H9 (cell line): ENCODE measurements at regions not wholly inside any gene's neighbourhood (a gene's known extent, or its start where the extent isn't known, plus 50 kb on each side); places are given as distances from the start of the nearest gene placed in this dataset.

Experiments
- DNase-seq: peaks from one replicate; pipeline ENCODE4 v3.0.0-alpha.2; 2017
- H2AFZ ChIP-seq: one replicate; pipeline ENCODE4 v1.6.1; 2013; ENCODE audit warnings: mild to moderate bottlenecking, low read length, control low read depth, moderate library complexity
- H2AK5ac ChIP-seq: 2 replicates; pipeline ENCODE4 v1.6.1; 2013; ENCODE audit warnings: low read length, control low read depth, mixed read lengths; ENCODE audit not compliant: insufficient read length
- H2BK120ac ChIP-seq: one replicate; pipeline ENCODE4 v1.6.1; 2013; ENCODE audit warnings: low read depth, mild to moderate bottlenecking, low read length, control low read depth, inconsistent platforms; ENCODE audit not compliant: poor library complexity, severe bottlenecking
- H2BK12ac ChIP-seq: 2 replicates; pipeline ENCODE4 v1.6.1; 2013; ENCODE audit warnings: low read length, control low read depth, mixed read lengths, low read depth; ENCODE audit not compliant: insufficient read length
- H2BK15ac ChIP-seq: 2 replicates; pipeline ENCODE4 v1.6.1; 2013; ENCODE audit warnings: low read depth, low read length, control low read depth
- H2BK20ac ChIP-seq: one replicate; pipeline ENCODE4 v1.6.1; 2013; ENCODE audit warnings: low read depth, mild to moderate bottlenecking, low read length, control low read depth, inconsistent platforms; ENCODE audit not compliant: poor library complexity, severe bottlenecking
- H2BK5ac ChIP-seq: 2 replicates; pipeline ENCODE4 v1.6.1; 2013; ENCODE audit warnings: low read length, control low read depth, mixed read lengths; ENCODE audit not compliant: insufficient read length
- H3K14ac ChIP-seq: 2 replicates; pipeline ENCODE4 v1.6.1; 2013; ENCODE audit warnings: low read length, control low read depth; ENCODE audit not compliant: insufficient read depth
- H3K18ac ChIP-seq: 2 replicates; pipeline ENCODE4 v1.6.1; 2013; ENCODE audit warnings: low read depth, mild to moderate bottlenecking, mixed read lengths, low read length, control low read depth; ENCODE audit not compliant: insufficient read length
- H3K23ac ChIP-seq: 2 replicates; pipeline ENCODE4 v1.6.1; 2013; ENCODE audit warnings: low read length, control low read depth, mixed read lengths, low read depth; ENCODE audit not compliant: insufficient read length
- H3K23me2 ChIP-seq: 2 replicates; pipeline ENCODE4 v1.6.1; 2013; ENCODE audit warnings: low read depth, mild to moderate bottlenecking, mixed read lengths, low read length, control low read depth; ENCODE audit not compliant: insufficient read length, poor library complexity, severe bottlenecking
- H3K27ac ChIP-seq: 2 replicates; pipeline ENCODE4 v1.5.1; 2013; ENCODE audit warnings: low read length, control low read depth, mixed read lengths, low read depth; ENCODE audit not compliant: insufficient read length
- H3K27me3 ChIP-seq: 2 replicates; pipeline ENCODE4 v1.6.1; 2013; ENCODE audit warnings: low read length, control low read depth, inconsistent platforms; ENCODE audit not compliant: insufficient read depth
- H3K4ac ChIP-seq: 2 replicates; pipeline ENCODE4 v1.6.1; 2013; ENCODE audit warnings: low read depth, mild to moderate bottlenecking, control low read depth, inconsistent platforms, low read length, moderate library complexity
- H3K4me1 ChIP-seq: 2 replicates; pipeline ENCODE4 v1.6.1; 2013; ENCODE audit warnings: low read length, control low read depth, inconsistent platforms; ENCODE audit not compliant: insufficient read depth
- H3K4me2 ChIP-seq: 2 replicates; pipeline ENCODE4 v1.6.1; 2013; ENCODE audit warnings: low read length, control low read depth, mixed read lengths; ENCODE audit not compliant: insufficient read length, insufficient read depth
- H3K56ac ChIP-seq: 2 replicates; pipeline ENCODE4 v1.6.1; 2013; ENCODE audit warnings: low read depth, mild to moderate bottlenecking, mixed read lengths, low read length, control low read depth; ENCODE audit not compliant: insufficient read length
- H3K79me1 ChIP-seq: 2 replicates; pipeline ENCODE4 v1.6.1; 2013; ENCODE audit warnings: low read depth, mild to moderate bottlenecking, moderate library complexity, low read length, control low read depth, inconsistent platforms; ENCODE audit not compliant: insufficient read depth, poor library complexity, severe bottlenecking
- H3K79me2 ChIP-seq: 2 replicates; pipeline ENCODE4 v1.6.1; 2013; ENCODE audit warnings: low read length, control low read depth, inconsistent platforms; ENCODE audit not compliant: insufficient read depth
- H3K9ac ChIP-seq: 2 replicates; pipeline ENCODE4 v1.6.1; 2013; ENCODE audit warnings: low read length, control low read depth, mixed read lengths; ENCODE audit not compliant: insufficient read length; ENCODE audit errors: extremely low read depth
- H3K9me3 ChIP-seq: one replicate; pipeline ENCODE4 v1.6.1; 2013; ENCODE audit warnings: low read depth, low read length, inconsistent platforms; ENCODE audit not compliant: control insufficient read depth
- H3T11ph ChIP-seq: one replicate; pipeline ENCODE4 v1.6.1; 2013; ENCODE audit warnings: mild to moderate bottlenecking, low read length, control low read depth, inconsistent platforms
- H4K20me1 ChIP-seq: one replicate; pipeline ENCODE4 v1.6.1; 2013; ENCODE audit not compliant: control insufficient read depth, insufficient read length, insufficient read depth
- H4K5ac ChIP-seq: 2 replicates; pipeline ENCODE4 v1.6.1; 2013; ENCODE audit warnings: low read depth, mild to moderate bottlenecking, mixed read lengths, low read length, control low read depth; ENCODE audit not compliant: insufficient read length
- H4K8ac ChIP-seq: replicated peaks from 2 replicates; pipeline ENCODE4 v1.6.1; 2013; ENCODE audit warnings: low read length, control low read depth, mixed read lengths, low read depth; ENCODE audit not compliant: insufficient read length
- H4K91ac ChIP-seq: 2 replicates; pipeline ENCODE4 v1.6.1; 2013; ENCODE audit warnings: low read depth, mild to moderate bottlenecking, moderate library complexity, mixed read lengths, low read length, control low read depth; ENCODE audit not compliant: insufficient read length
- H3K27ac Mint-ChIP-seq, 3 experiments: 2 replicates in 2 of 3; 3 replicates in 1 of 3; pipeline ENCODE4 v1.8.0; 2020 to 2021; ENCODE audit warnings: mixed read lengths in 3 of 3, mild to moderate bottlenecking in 1 of 3, moderate library complexity in 1 of 3
- H3K27me3 Mint-ChIP-seq: 2 replicates; pipeline ENCODE4 v1.8.0; 2021; ENCODE audit warnings: low read depth, mild to moderate bottlenecking, moderate library complexity, mixed read lengths
- H3K36me3 Mint-ChIP-seq, 3 experiments: 2 replicates in 2 of 3; 3 replicates in 1 of 3; pipeline ENCODE4 v1.8.0; 2020 to 2021; ENCODE audit warnings: low read depth in 3 of 3, mixed read lengths in 3 of 3; ENCODE audit not compliant: insufficient read depth in 1 of 3
- H3K4me1 Mint-ChIP-seq, 2 experiments: 2 replicates each; pipeline ENCODE4 v1.8.0; 2020; ENCODE audit warnings: mixed read lengths in 2 of 2
- H3K4me3 Mint-ChIP-seq, 2 experiments: 2 replicates in 1 of 2; 3 replicates in 1 of 2; pipeline ENCODE4 v1.8.0; 2020 to 2021; ENCODE audit warnings: mild to moderate bottlenecking in 2 of 2, mixed read lengths in 2 of 2, moderate library complexity in 1 of 2
- H3K9me3 Mint-ChIP-seq, 2 experiments: 2 replicates in 1 of 2; 3 replicates in 1 of 2; pipeline ENCODE4 v1.8.0; 2020; ENCODE audit warnings: mild to moderate bottlenecking in 2 of 2, mixed read lengths in 2 of 2, moderate library complexity in 1 of 2
- WGBS: extraction: QIAGEN DNeasy Blood & Tissue Kit; methylation state at CpG from one replicate; pipeline ENCODE4 v1.1.7; 2013; ENCODE audit warnings: missing lambda C conversion rate, low lambda C conversion rate, mixed read lengths; ENCODE audit not compliant: insufficient read length; ENCODE audit errors: extremely low coverage; 5-methylcytosine and 5-hydroxymethylcytosine counted together
- TF ChIP-seq, protein P1 (sequence below): fragments of 200-600 bp; sonication (generic); conservative IDR thresholded peaks from 3 replicates; pipeline ENCODE4 v1.8.0; 2021; ENCODE audit warnings: antibody characterized with exemption, mild to moderate bottlenecking

DNA sequence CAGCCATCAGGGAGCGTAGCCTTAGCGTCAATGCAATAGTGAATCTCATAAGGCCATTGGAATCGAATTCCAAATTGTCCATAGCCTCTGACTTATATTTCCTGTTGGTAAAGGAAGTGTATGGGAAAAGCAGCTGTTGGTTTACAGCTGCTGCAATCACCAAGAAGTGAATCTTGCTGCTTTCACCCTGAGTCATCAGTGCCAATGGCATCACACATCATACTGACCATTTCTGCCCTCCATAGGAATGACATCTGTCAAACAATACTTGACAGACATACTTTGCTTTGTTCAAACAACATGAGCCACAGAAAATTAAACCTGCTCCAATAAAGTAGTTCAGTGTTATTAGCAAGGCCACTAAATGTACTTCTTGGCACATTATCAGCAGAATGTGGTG lies 111.2 kb upstream of the KLHL29 start:
- no peaks in the 10 kb centered on the region; the same call in 1 of the 2 replicates for H3K27me3 Mint-ChIP-seq
- H3K4me3 Mint-ChIP-seq, result no peak overlapping the region
- Histone ChIP-seq H2AK5ac (no peak overlapping the region), H2BK15ac (no peak overlapping the region), H3K56ac (no peak overlapping the region), H2BK120ac (no peak overlapping the region), H2BK12ac (no peak overlapping the region), H3K27me3 (no peaks in the 10 kb centered on the region), H4K5ac (no peak overlapping the region), H4K8ac (no peak overlapping the region), H2BK20ac (no peak overlapping the region), H3K18ac (no peak overlapping the region), H3K23ac (no peak overlapping the region), H4K20me1 (no peaks in the 10 kb centered on the region), H3T11ph (no peak overlapping the region), H3K14ac (no peak overlapping the region; the same call in 1 of the 2 replicates), H4K91ac (no peak overlapping the region), H3K79me1 (no peaks in the 10 kb centered on the region), H3K9me3 (no peaks in the 10 kb centered on the region), H3K4ac (no peak overlapping the region), H2BK5ac (no peak overlapping the region), H3K23me2 (no peaks in the 10 kb centered on the region), H3K79me2 (no peaks in the 10 kb centered on the region), H2AFZ (no peak overlapping the region), H3K4me1 (no peaks in the 10 kb centered on the region), H3K4me2 (no peak overlapping the region), H3K27ac (no peak overlapping the region), H3K9ac (no peak overlapping the region)
- WGBS, result no CpG with 5 or more reads among the region's 3 CpGs
- no peaks in the 10 kb centered on the region for H3K9me3 Mint-ChIP-seq
- TF ChIP-seq, protein P1, sequence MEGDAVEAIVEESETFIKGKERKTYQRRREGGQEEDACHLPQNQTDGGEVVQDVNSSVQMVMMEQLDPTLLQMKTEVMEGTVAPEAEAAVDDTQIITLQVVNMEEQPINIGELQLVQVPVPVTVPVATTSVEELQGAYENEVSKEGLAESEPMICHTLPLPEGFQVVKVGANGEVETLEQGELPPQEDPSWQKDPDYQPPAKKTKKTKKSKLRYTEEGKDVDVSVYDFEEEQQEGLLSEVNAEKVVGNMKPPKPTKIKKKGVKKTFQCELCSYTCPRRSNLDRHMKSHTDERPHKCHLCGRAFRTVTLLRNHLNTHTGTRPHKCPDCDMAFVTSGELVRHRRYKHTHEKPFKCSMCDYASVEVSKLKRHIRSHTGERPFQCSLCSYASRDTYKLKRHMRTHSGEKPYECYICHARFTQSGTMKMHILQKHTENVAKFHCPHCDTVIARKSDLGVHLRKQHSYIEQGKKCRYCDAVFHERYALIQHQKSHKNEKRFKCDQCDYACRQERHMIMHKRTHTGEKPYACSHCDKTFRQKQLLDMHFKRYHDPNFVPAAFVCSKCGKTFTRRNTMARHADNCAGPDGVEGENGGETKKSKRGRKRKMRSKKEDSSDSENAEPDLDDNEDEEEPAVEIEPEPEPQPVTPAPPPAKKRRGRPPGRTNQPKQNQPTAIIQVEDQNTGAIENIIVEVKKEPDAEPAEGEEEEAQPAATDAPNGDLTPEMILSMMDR, result no peak
- peaks cover 0 to under 1% of the 10 kb centered on the region in 2 experiments; a peak in 1 of 4 replicates for H3K4me1 Mint-ChIP-seq
- no peak for DNase-seq
- H3K36me3 Mint-ChIP-seq, result no peaks in the 10 kb centered on the region
- H3K27ac Mint-ChIP-seq, result no peak overlapping the region
